GM13977 (cell line): ENCODE measurements at regions not wholly inside any gene's neighbourhood (a gene's known extent, or its start where the extent isn't known, plus 50 kb on each side); places are given as distances from the start of the nearest gene placed in this dataset.

ENCODE experiments used
- DNase-seq: peaks from one replicate; pipeline ENCODE4 v3.0.0; 2012; ENCODE audit warnings: low spot score
- in situ Hi-C: fragments of 300-500 bp; cut with MboI; formaldehyde crosslinking; loops from one replicate; pipeline ENCODE4 v1.12.0; 2022; ENCODE audit warnings: low sequenced_read_pairs, low pct_unique_long_range_greater_than_20kb, mixed read lengths, inconsistent platforms; ENCODE audit not compliant: unreplicated experiment
- TF ChIP-seq, protein P1 (sequence below): IDR thresholded peaks from 2 replicates; pipeline ENCODE4 v1.5.1; 2012; ENCODE audit warnings: mild to moderate bottlenecking, control low read depth; ENCODE audit not compliant: insufficient read depth; ENCODE audit errors: extremely low read depth, missing control alignments

DNA sequence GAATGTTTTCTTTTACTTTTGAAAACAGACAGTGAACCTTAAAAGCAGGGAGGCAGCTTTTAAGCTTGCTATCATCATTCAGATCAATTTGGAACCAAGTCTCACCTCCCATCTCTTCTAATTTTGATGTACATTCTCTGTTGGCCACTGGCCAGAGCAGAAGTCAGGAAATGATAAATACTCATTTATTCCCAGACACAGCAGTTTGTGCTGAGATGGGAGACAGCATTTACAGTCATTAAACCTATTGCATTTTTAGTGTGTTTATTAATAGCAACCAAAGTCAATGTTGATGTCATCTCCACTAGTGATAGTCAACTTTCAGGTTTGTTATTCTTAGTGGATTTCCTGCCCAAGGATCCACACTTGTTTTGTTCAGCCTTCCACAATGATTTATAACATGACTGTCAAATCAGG lies 320.0 kb upstream of the ATP2B1 start:
- TF ChIP-seq, protein P1, sequence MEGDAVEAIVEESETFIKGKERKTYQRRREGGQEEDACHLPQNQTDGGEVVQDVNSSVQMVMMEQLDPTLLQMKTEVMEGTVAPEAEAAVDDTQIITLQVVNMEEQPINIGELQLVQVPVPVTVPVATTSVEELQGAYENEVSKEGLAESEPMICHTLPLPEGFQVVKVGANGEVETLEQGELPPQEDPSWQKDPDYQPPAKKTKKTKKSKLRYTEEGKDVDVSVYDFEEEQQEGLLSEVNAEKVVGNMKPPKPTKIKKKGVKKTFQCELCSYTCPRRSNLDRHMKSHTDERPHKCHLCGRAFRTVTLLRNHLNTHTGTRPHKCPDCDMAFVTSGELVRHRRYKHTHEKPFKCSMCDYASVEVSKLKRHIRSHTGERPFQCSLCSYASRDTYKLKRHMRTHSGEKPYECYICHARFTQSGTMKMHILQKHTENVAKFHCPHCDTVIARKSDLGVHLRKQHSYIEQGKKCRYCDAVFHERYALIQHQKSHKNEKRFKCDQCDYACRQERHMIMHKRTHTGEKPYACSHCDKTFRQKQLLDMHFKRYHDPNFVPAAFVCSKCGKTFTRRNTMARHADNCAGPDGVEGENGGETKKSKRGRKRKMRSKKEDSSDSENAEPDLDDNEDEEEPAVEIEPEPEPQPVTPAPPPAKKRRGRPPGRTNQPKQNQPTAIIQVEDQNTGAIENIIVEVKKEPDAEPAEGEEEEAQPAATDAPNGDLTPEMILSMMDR: no peak
- DNase-seq: no peak
- in situ Hi-C loops: no loop called here

- DNase-seq: no peak
- in situ Hi-C loops: no loop called here
- TF ChIP-seq, protein P1: no peak
These were observed 319.4 kb upstream of the ATP2B1 start for GRCh38 chr12:90027889-90028634.

GRCh38 chr12:90027041-90027440 lies 318.4 kb upstream of the ATP2B1 start:
- in situ Hi-C loops: no loop called here
- no peak for DNase-seq
- TF ChIP-seq, protein P1: no peak

GRCh38 chr12:90026516-90026915 lies 317.9 kb upstream of the ATP2B1 start:
- no peak for DNase-seq
- in situ Hi-C loops: no loop called here
- TF ChIP-seq, protein P1: no peak

DNA sequence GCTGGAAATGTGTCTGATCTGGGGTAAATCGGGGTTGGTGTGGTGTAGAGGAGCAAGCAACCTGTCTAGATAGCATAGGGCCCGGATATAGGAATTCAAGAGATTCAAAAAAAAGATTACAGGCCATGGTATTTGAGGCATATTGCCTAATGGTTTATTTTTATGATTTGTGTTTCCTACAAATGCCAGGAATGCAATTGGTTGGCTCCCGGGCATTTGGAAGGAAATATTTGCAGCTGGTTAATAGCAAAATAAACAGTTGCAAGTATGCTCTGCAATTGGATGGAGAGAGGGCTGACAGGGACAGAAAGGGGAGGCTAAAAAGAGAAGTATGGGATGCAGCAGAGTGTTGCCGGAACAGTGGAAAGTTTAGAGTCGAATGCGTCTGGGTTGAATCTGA lies 315.6 kb upstream of the ATP2B1 start:
- in situ Hi-C loops: no loop called here
- no peak for DNase-seq
- TF ChIP-seq, protein P1: no peak

- in situ Hi-C loops: no loop called here
- TF ChIP-seq, protein P1: no peak
- DNase-seq: no peak
These were observed 314.7 kb upstream of the ATP2B1 start for GRCh38 chr12:90023207-90023900.
